OCI-LY3 (cell line): ENCODE measurements at regions not wholly inside any gene's neighbourhood (a gene's known extent, or its start where the extent isn't known, plus 50 kb on each side); places are given as distances from the start of the nearest gene placed in this dataset.

Experiments
- EZH2phosphoT487 ChIP-seq: fragments of 200-600 bp; shearing (Covaris generic); IDR thresholded peaks from 2 replicates; pipeline ENCODE4 v1.6.1; 2018; ENCODE audit warnings: antibody characterized with exemption, mixed run types, low read depth
- TF ChIP-seq, protein P1 (sequence below): fragments of 200-600, 300-600 bp; sonication (generic); IDR thresholded peaks from 2 replicates; pipeline ENCODE4 v1.5.1; 2014; ENCODE audit warnings: antibody characterized with exemption, low read length, low read depth

DNA sequence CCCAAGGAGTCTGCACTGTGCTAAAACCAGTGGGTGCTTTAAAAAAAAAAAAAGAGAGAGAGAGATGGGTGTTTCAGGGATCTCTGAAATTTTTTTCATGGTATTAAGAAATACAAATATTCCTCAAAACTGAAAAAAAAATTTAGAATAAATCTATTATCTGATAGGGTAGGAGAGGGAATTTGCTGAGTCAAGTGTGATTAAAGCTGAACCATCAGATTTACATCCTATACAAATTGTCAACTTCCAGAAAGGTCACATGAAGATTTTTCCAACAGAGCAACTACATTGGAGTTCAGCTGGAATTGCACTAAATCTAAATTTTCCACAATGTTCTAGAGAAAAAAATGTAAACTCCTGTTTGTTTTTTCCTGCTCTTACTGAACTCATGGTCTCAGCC is 79.3 kb upstream of the DSCAM start:
- TF ChIP-seq, protein P1, sequence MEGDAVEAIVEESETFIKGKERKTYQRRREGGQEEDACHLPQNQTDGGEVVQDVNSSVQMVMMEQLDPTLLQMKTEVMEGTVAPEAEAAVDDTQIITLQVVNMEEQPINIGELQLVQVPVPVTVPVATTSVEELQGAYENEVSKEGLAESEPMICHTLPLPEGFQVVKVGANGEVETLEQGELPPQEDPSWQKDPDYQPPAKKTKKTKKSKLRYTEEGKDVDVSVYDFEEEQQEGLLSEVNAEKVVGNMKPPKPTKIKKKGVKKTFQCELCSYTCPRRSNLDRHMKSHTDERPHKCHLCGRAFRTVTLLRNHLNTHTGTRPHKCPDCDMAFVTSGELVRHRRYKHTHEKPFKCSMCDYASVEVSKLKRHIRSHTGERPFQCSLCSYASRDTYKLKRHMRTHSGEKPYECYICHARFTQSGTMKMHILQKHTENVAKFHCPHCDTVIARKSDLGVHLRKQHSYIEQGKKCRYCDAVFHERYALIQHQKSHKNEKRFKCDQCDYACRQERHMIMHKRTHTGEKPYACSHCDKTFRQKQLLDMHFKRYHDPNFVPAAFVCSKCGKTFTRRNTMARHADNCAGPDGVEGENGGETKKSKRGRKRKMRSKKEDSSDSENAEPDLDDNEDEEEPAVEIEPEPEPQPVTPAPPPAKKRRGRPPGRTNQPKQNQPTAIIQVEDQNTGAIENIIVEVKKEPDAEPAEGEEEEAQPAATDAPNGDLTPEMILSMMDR, result no peak
- TF ChIP-seq EZH2phosphoT487, result no peak
